GM21576 (cell line): ENCODE measurements at regions not wholly inside any gene's neighbourhood (a gene's known extent, or its start where the extent isn't known, plus 50 kb on each side); places are given as distances from the start of the nearest gene placed in this dataset.

Experiments used
- ATAC-seq: cut with Tn5 transposase; IDR thresholded peaks from one replicate; pipeline ENCODE4 v1.9.1; 2021; ENCODE audit warnings: mild to moderate bottlenecking, moderate library complexity; ENCODE audit not compliant: unreplicated experiment

GRCh38 chr7:114755856-114756255, 166.0 kb upstream of the MDFIC start:
- ATAC-seq, result no peak

DNA sequence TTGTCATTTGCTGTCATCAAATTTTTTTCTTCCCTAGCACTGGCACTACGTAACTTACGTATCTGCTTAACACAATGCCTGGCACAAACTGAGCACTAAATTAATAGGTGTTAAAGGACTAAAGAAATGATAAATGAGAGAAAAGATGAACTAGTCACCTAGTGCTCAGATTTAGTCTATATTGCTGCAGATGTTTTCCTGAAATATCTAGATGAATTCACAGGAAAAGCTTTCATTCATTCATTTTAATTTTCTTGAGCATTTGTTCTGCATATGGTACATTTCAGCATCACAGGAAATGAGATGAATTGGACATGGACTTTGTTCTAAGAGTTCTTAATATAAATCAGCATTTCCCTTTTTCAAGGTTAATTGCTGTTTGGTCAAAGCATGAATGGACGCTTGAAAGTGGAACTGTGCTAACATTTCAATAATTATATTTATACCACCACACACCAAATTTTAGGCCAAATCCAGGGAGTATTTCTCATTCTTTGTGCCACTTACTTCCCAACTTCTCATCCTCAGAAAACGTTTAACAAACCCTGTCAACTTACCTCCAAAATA, 163.2 kb upstream of the MDFIC start:
- ATAC-seq, result no peak

- ATAC-seq, result no peak
Observed at GRCh38 chr7:114759347-114760062, 162.4 kb upstream of the MDFIC start.

DNA sequence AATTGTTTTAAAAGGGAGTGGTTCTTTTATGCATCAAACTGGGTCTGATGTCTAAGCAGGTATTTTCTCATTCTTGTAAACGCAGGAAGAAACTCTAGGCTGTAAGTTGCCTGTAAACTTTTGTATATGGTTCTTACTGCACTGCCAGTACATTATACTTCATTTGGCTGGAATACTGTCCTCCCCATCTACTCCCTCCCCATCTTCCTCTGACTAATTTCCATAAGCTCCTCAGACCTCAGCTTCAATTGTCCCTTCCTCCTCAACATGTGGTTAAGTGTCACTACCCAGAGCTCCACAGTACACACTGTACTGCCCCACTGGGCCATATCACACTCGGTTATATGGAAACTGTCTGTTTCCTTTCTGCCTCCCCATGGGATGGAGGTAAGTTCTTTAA, 161.4 kb upstream of the MDFIC start:
- no peak for ATAC-seq

DNA sequence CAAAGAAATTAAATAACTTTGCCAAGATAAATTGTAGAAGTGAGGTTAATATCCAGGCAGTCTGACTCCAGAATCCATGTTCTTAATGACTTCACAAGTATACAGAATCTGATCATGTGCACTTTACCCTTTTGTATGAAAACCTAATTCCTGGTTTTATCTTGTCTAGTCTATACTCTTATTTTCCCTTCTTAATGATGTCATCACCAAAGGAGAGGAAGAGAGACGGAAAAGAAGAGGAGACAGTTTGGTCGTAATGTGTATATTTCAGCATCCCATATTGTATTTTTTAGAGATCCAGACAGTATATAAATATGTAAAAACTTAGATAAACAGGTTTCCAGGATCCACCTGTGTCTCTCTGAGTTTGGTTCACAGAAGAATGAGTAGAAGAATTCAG, 159.9 kb upstream of the MDFIC start:
- ATAC-seq, result no peak

GRCh38 chr7:114765331-114766040, 156.4 kb upstream of the MDFIC start:
- no peak for ATAC-seq

- ATAC-seq, result no peak
Observed at GRCh38 chr7:114766041-114766356, 155.9 kb upstream of the MDFIC start.

DNA sequence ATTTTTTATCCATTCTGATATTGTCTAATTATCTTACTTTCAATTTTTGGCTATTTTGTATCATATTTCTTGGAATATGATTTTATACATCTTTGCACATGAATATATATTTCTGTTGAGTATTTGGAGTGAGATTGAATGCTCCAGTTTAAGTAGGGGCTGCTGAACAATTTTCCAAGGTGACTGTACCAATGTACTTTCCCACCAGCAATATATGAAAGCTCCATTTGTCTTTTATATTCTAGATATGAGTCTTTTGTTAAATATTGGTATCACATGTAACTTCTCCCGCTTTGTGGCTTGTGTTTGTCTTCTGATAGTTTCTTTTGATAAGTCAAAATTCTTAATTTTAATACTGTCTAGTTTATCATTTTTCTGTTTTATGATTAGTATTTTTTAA, 144.6 kb upstream of the MDFIC start:
- ATAC-seq, result no peak

DNA sequence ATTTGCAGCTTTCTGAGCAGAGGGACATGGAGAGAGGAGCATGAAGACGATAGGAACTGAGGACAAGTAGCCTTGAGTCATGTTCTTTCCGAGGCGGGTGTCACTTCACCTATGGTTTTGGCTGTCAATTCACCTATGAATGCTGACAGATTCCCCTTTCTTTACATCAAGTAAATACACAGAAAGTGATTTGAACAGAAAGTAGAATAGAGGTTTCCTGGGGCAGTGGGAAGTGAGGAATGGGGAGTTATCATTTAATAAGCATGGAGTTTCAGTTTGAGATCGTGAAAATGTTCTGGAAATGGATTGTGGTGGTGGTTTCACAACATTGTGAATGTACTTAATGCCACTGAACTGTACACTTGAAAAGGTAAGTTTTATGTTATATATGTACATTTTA, 138.4 kb upstream of the MDFIC start:
- no peak for ATAC-seq

- ATAC-seq, result no peak
Observed at GRCh38 chr7:114784177-114784576, 137.7 kb upstream of the MDFIC start.

- no peak for ATAC-seq
Observed at GRCh38 chr7:114784746-114785145, 137.1 kb upstream of the MDFIC start.

GRCh38 chr7:114785496-114785895, 136.4 kb upstream of the MDFIC start:
- ATAC-seq, result no peak

DNA sequence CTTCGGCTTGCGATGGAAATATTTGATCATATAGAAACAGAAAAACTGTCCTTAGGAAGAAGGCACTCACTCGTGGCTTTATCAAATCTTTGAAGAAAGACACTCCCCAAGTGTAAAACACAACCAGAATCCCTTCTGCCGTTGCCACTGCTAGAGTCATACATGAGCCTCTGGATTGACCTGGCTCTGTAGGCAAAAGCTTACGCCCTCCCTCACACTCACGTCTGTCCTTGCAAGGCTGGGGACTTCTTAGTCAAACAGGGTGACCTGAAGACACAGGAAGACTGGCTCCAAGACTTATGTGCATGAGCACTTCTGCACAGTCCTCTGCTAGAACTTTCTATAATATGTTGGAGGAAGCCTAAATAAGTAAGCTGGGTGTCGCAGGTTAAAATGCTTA, 135.4 kb upstream of the MDFIC start:
- no peak for ATAC-seq

DNA sequence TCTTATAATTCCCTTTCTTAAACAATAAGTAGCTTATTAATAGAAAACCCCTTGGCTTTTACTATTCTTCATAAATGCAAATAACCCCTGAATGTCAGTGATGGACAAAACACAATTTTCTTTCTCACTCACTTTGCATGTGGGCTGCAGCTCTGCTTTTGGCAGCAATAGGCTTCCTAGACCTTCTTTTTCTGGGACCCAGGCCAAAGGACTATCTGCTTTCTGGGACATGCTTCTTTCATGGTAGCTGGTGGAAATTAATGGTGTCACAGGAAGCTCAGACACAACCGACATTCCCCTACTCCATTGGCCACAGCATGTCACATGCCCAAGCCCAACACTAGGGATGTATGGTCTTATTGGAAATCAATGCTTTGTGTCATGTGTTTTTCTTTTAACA, 134.3 kb upstream of the MDFIC start:
- ATAC-seq, result no peak

DNA sequence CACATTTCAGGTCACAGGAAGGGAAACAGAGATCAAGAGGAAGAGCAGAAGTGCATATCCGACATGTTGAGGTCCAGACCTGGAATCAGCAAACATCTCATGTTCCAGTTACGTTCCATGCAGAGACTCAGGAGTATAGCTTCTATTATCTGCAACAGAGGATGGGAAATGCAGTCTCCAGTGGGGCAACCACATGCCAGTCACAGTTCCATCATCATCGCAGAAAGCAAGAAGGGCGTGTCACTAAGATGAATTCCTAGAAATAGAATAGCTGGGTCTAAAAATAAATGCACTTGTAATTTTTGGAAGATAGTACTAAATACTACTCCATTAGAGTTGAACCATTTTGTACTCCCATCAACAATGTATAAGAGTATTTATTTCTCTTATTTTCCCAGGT, 133.2 kb upstream of the MDFIC start:
- no peak for ATAC-seq

- no peak for ATAC-seq
Observed at GRCh38 chr7:114789161-114789560, 132.7 kb upstream of the MDFIC start.

DNA sequence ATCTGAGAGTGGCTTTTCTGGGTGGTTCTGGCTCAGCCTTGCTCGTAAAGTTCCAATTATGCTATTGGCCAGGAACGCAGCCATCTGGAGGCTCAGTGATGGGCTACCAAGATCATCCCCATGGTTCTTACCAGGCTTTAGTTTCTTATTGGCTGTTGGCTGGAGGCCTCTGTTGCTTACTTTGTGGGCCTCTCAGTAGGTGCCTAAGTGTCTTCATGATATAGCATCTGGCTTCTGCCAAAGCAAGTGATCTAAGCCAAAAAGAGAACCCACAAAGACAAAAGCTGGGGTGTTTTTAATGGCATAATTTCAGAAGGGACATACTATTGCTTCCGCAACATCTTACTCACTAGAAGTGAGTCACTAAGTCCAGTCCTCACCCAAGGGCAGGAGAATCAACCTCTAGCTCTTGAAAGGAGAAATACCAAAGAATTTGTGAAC, 132.0 kb upstream of the MDFIC start:
- ATAC-seq, result no peak

DNA sequence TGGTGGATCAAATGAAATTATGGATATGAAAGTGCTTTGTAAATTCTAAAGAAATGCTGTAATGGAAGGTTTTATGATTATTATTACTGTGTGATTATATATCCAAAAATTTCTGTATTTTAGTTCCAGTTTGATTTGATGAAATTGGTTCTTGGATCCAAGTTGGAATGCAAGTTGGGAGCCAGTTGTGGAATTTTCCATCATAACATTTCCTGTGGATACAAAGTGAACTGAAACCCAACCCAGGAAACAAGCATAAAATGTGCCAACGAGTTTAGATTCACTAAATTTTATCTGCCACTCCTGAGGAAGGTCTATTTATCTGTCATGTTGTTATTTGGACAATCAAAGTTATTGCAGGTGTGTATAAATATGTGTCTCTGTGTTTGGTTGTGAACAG, 131.4 kb upstream of the MDFIC start:
- no peak for ATAC-seq

DNA sequence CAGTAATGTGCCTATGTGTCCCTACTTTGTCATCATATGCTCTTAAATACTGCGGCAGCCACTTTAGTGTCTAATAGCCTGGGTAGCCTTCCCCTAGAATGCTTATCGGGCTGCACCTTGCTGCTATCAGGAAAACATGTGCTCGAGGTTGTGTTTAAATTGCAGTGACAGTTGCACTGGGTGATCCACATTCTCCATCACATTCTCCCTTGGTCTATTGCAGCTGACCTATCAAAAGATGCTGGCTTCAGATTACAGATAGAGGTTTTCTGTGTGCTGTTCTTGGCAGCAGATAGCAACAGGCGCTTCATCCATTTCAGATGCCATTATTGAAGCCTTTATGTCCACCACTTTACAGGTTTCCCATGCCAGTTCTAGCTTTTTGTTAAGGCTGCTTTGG, 130.1 kb upstream of the MDFIC start:
- no peak for ATAC-seq

DNA sequence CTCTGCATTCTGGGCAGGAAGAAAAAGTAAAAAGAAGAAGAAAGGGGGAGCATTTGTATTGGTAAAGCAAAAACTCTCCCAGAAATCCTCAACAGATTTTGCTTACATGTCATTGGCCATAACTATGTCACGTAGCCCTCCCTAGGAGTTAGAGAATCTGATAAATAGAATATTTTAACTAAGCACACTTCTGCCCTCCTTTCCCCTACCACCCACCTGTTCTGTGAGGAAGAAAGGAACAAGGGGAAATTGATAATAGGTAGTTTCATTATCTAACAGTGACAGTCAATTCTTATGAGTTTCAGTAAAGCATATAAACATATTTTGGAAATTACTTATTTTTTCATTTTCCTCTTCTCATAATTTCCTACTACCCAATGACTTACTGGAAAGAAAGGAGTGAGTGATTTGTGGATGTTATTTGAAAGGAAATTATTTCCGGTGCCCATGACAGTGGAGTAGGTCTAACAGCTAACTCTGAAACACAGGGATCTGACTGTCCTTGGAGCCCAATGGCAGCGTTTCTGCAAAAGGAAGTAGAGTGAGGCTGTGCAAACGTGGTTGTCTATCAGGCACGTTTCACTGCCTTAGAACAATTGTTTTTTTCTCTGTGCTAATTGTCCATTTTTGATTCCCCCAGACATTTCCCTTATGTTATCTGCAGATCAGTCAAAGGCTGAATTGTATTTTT, 128.6 kb upstream of the MDFIC start:
- no peak for ATAC-seq

- no peak for ATAC-seq
Observed at GRCh38 chr7:114795475-114795874, 126.4 kb upstream of the MDFIC start.

DNA sequence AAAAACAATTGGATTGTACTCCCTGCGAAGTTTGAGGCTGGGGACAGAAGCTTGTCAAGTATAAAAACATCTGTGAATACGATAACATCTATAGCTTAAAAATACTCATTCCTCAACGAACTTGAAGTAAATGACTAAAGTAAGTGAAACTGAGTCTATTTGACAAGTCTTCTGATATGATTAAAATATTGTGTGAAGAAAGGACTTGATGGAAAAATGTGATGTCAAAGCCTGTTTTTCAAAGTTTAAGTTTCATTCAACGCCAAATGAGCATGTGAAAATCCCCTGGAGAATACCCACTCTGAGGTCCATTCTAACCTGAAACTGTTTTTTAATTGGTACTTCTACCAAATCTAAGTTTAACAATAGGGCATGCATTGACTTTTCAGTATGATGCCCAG, 122.3 kb upstream of the MDFIC start:
- ATAC-seq, result no peak
